C4-2B (cell line): ENCODE measurements at regions not wholly inside any gene's neighbourhood (a gene's known extent, or its start where the extent isn't known, plus 50 kb on each side); places are given as distances from the start of the nearest gene placed in this dataset.

Experiments
- H3K27ac ChIP-seq: fragments of 450-650 bp; 2 replicates; pipeline ENCODE4 v1.5.1; 2017
- ZFX ChIP-seq: fragments of 450-650 bp; IDR thresholded peaks from 2 replicates; pipeline ENCODE4 v1.6.1; 2017
- TF ChIP-seq, protein P1 (sequence below): fragments of 450-650 bp; conservative IDR thresholded peaks from 2 replicates; pipeline ENCODE4 v1.5.1; 2017; ENCODE audit warnings: mild to moderate bottlenecking

DNA sequence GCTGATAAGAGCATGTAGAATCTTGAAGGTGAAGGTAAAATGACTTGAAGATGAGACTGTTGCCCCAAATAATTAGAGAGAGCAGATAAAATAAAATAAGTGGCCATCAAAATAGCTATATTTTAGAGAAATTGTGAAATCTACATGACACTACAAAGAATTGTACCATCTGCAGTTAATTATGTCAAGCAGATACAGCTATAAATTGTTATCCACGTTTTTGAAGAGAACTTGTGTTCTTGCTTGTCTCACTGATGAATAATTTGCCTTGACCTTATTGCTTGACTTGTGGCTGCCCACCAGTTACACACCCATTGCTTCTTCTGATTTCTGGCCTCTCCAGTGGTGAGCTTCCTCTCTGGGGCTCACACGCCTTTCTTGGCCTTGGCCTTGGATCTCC, 75.8 kb upstream of the TNIP3 start:
- TF ChIP-seq, protein P1, sequence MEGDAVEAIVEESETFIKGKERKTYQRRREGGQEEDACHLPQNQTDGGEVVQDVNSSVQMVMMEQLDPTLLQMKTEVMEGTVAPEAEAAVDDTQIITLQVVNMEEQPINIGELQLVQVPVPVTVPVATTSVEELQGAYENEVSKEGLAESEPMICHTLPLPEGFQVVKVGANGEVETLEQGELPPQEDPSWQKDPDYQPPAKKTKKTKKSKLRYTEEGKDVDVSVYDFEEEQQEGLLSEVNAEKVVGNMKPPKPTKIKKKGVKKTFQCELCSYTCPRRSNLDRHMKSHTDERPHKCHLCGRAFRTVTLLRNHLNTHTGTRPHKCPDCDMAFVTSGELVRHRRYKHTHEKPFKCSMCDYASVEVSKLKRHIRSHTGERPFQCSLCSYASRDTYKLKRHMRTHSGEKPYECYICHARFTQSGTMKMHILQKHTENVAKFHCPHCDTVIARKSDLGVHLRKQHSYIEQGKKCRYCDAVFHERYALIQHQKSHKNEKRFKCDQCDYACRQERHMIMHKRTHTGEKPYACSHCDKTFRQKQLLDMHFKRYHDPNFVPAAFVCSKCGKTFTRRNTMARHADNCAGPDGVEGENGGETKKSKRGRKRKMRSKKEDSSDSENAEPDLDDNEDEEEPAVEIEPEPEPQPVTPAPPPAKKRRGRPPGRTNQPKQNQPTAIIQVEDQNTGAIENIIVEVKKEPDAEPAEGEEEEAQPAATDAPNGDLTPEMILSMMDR, result no peak
- no peak for TF ChIP-seq ZFX
- H3K27ac ChIP-seq, result no peak overlapping the region

DNA sequence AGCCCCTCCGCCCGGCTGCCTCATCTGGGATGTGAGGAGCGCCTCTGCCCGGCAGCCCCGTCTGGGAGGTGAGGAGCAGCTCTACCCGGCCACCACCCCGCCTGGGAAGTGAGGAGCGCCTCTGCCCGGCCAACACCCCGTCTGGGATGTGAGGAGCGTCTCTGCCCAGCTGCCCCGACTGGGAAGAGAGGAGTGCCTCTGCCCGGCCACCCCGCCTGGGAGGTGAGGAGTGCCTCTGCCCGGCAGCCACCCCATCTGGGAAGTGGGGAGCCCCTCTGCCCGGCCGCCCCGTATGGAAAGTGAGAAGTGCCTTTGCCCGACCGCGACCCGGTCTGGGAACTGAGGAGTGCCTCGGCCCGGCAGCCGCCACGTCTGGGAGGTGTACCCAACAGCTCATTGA, 74.3 kb upstream of the TNIP3 start:
- TF ChIP-seq ZFX, result no peak
- TF ChIP-seq, protein P1, result no peak
- H3K27ac ChIP-seq, result no peak overlapping the region

DNA sequence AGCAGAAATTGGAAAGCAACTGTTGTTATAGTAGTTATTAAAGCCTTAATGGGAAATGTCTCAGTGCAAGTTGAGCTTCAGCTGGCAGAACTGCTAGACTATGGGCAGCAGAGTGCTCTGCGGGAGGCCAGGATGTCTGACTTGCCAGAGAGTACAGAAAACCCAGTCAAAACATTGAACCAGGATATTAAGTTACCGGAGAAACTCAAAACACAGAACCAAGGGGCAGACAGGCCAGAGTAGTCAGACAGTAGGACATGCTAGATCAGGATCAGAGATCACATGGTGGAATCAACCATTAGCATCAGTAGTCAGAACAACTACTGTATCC, 72.9 kb upstream of the TNIP3 start:
- TF ChIP-seq ZFX, result no peak
- TF ChIP-seq, protein P1, result no peak
- no peak overlapping the region for H3K27ac ChIP-seq

DNA sequence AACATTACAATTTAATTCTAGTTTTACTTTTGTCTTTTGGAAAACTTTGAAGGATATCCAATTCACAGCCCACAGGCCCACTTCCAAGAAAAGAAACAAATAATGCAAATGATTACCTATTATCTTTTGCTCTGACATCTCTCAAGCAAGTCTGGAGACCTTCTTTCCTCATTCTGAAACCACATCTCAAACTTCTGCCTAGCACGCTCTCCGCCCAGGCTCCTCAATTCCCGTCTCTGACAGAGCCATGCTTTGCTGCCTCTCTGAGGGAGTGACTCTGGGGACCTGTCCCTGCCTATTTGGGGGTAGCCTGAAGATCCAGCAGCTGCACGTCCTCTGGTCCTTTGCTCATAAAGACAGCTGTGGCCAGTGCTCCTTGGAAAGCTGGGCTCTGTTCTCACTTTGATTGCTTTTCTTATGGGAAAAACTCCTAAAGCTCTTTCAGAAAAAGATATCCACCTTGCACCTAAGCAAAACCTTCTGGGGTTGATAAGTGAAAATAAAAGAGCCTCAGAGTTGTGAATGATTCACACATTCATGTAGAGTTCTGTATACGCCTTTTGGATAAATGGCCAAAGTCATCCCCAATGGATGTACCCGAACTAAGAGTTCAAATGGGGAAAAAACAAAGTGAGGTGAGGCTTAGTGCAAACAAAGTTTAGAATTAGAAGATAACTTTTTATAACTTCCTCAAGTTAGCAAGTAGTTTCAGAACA, 72.4 kb upstream of the TNIP3 start:
- no peak for TF ChIP-seq ZFX
- TF ChIP-seq, protein P1, result no peak
- H3K27ac ChIP-seq, result no peak overlapping the region

DNA sequence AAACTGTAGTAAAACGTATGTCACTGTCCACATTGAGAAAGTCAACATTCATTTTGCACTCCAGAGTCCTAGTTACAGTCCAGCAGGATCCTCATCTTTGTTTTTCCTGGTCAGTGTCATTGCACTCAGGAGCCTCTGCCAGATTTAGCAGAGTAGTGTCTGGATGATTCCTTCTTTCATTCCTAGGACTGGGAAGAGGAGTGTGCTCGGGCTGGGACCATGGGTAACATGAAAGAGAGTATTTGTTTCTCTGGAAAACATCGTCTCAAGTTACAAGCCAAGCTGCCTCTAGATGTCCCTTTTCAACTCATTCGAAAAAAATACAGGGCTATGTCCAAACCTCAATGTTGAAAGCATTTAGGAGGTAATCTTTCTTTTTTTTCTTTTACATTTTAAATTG, 69.9 kb upstream of the TNIP3 start:
- no peak overlapping the region for H3K27ac ChIP-seq
- TF ChIP-seq, protein P1, result no peak
- TF ChIP-seq ZFX, result no peak

DNA sequence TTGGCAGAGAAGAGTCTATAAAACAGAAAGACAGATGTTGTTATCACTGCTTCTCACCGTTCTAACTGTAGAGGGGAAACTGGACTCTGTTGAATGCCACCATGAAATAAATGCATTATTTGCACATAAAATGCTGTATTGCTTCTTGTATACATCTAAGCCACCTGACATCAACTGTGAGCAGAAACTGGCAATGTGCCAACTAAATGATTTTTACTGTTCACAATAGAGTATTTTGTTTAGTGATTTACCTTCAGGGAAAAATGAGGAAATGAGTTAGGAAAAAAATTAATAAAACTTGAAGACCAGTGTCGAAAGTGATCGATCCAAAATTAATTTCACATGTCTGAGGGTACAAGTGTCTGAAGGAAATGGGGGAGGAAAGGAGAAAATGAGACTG, 65.9 kb upstream of the TNIP3 start:
- no peak overlapping the region for H3K27ac ChIP-seq
- TF ChIP-seq ZFX, result no peak
- TF ChIP-seq, protein P1, result no peak

DNA sequence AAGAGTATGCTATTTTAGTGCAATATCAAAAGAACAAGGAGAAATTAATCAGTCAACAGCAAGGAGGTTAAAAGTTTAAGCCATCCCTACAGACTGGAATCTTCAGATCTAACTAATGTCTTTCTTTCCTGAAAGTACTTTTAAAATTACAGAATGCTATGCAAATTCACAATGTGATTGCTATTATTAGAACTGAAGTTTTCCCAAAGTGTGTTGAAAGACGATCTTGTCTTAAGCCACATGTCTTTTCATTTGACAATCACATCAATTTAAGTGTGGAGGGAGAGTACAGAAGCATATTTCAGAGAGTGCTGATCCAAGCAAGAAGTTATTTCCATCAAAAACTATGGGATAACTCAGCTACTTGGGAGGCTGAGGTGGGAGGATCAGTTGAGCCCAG, 64.7 kb upstream of the TNIP3 start:
- no peak for TF ChIP-seq ZFX
- TF ChIP-seq, protein P1, result no peak

More for the DNA sequence above, 64.7 kb upstream of the TNIP3 start:
- no peak overlapping the region for H3K27ac ChIP-seq
